ENCODE measurements at regions not wholly inside any gene's neighbourhood (a gene's known extent, or its start where the extent isn't known, plus 50 kb on each side); places are given as distances from the start of the nearest gene placed in this dataset.

GRCh38 chr15:37253877-37254276, 153.5 kb upstream of the MEIS2 start:
- DNase-seq (ENCODE audit: low read depth in 4 of 4, low spot score in 3 of 4), result no peak

GRCh38 chr15:37260255-37260654, 159.9 kb upstream of the MEIS2 start:
- DNase-seq (ENCODE audit: low read depth in 4 of 4, low spot score in 3 of 4), result no peak

GRCh38 chr15:37261685-37262084, 161.3 kb upstream of the MEIS2 start:
- no peak for DNase-seq (ENCODE audit: low read depth in 4 of 4, low spot score in 3 of 4)

GRCh38 chr15:37262922-37263608, 162.7 kb upstream of the MEIS2 start:
- DNase-seq (ENCODE audit: low read depth in 4 of 4, low spot score in 3 of 4), result no peak

- DNase-seq (ENCODE audit: low read depth in 4 of 4, low spot score in 3 of 4), result no peak
These were observed 188.9 kb upstream of the MEIS2 start for GRCh38 chr15:37289109-37289765.

- no peak for DNase-seq (ENCODE audit: low read depth in 4 of 4, low spot score in 3 of 4)
These were observed 191.6 kb upstream of the MEIS2 start for GRCh38 chr15:37291920-37292319.

- DNase-seq (ENCODE audit: low read depth in 4 of 4, low spot score in 3 of 4), result no peak
These were observed 197.9 kb upstream of the MEIS2 start for GRCh38 chr15:37298271-37298670.

- DNase-seq (ENCODE audit: low read depth in 4 of 4, low spot score in 3 of 4), result no peak
These were observed 239.1 kb upstream of the MEIS2 start for GRCh38 chr15:37339437-37339836.

- no peak for DNase-seq (ENCODE audit: low read depth in 4 of 4, low spot score in 3 of 4)
These were observed 239.5 kb upstream of the MEIS2 start for GRCh38 chr15:37339856-37340255.

GRCh38 chr15:37340438-37340837, 240.1 kb upstream of the MEIS2 start:
- DNase-seq (ENCODE audit: low read depth in 4 of 4, low spot score in 3 of 4), result no peak

- no peak for DNase-seq (ENCODE audit: low read depth in 4 of 4, low spot score in 3 of 4)
These were observed 258.9 kb upstream of the MEIS2 start for GRCh38 chr15:37359101-37359892.

- no peak for DNase-seq (ENCODE audit: low read depth in 4 of 4, low spot score in 3 of 4)
These were observed 259.5 kb upstream of the MEIS2 start for GRCh38 chr15:37359893-37360290.

- no peak for DNase-seq (ENCODE audit: low read depth in 4 of 4, low spot score in 3 of 4)
These were observed 260.4 kb upstream of the MEIS2 start for GRCh38 chr15:37360724-37361123.

- no peak for DNase-seq (ENCODE audit: low read depth in 4 of 4, low spot score in 3 of 4)
These were observed 261.3 kb upstream of the MEIS2 start for GRCh38 chr15:37361621-37362020.

GRCh38 chr15:37362414-37362813, 262.1 kb upstream of the MEIS2 start:
- no peak for DNase-seq (ENCODE audit: low read depth in 4 of 4, low spot score in 3 of 4)

GRCh38 chr15:37368961-37369360, 268.6 kb upstream of the MEIS2 start:
- DNase-seq (ENCODE audit: low read depth in 4 of 4, low spot score in 3 of 4), result no peak

GRCh38 chr15:37370941-37371340, 270.6 kb upstream of the MEIS2 start:
- DNase-seq (ENCODE audit: low read depth in 4 of 4, low spot score in 3 of 4), result no peak

GRCh38 chr15:37372064-37372463, 271.7 kb upstream of the MEIS2 start:
- no peak for DNase-seq (ENCODE audit: low read depth in 4 of 4, low spot score in 3 of 4)

GRCh38 chr15:37375519-37375918, 275.2 kb upstream of the MEIS2 start:
- DNase-seq (ENCODE audit: low read depth in 4 of 4, low spot score in 3 of 4), result no peak

- DNase-seq (ENCODE audit: low read depth in 4 of 4, low spot score in 3 of 4), result no peak
These were observed 277.1 kb upstream of the MEIS2 start for GRCh38 chr15:37377428-37377827.

- no peak for DNase-seq (ENCODE audit: low read depth in 4 of 4, low spot score in 3 of 4)
These were observed 294.2 kb upstream of the MEIS2 start for GRCh38 chr15:37394402-37395099.

Measured in left renal pelvis (tissue), 4 donors.